HUES6 (cell line): ENCODE measurements at regions not wholly inside any gene's neighbourhood (a gene's known extent, or its start where the extent isn't known, plus 50 kb on each side); places are given as distances from the start of the nearest gene placed in this dataset.

Experiments used
- H3K27ac ChIP-seq: 2 replicates; pipeline ENCODE4 v1.7.0; 2013; ENCODE audit warnings: low read depth, mild to moderate bottlenecking, low read length, inconsistent platforms
- H3K27me3 ChIP-seq: 2 replicates; pipeline ENCODE4 v1.6.1; 2013; ENCODE audit warnings: low read length; ENCODE audit not compliant: control insufficient read depth, insufficient read depth
- H3K36me3 ChIP-seq: 2 replicates; pipeline ENCODE4 v1.6.1; 2013; ENCODE audit warnings: low read length; ENCODE audit not compliant: control insufficient read depth, insufficient read depth
- H3K4me1 ChIP-seq: 2 replicates; pipeline ENCODE4 v1.6.1; 2013; ENCODE audit warnings: low read length; ENCODE audit not compliant: control insufficient read depth, insufficient read depth
- H3K4me3 ChIP-seq: 2 replicates; pipeline ENCODE4 v1.5.1; 2013; ENCODE audit warnings: low read depth, low read length
- H3K9ac ChIP-seq: one replicate; pipeline ENCODE4 v1.6.1; 2013; ENCODE audit warnings: mild to moderate bottlenecking, low read length
- H3K9me3 ChIP-seq: 2 replicates; pipeline ENCODE4 v1.6.1; 2013; ENCODE audit warnings: low read depth, low read length; ENCODE audit not compliant: control insufficient read depth, insufficient read depth

GRCh38 chr6:144536079-144536478 is 250.9 kb downstream of the UTRN start:
- peaks cover 5% of the 10 kb centered on the region for H3K36me3 ChIP-seq
- H3K4me3 ChIP-seq = no peak overlapping the region
- H3K4me1 ChIP-seq = no peaks in the 10 kb centered on the region
- H3K9me3 ChIP-seq = no peaks in the 10 kb centered on the region
- H3K27me3 ChIP-seq = no peaks in the 10 kb centered on the region
- H3K27ac ChIP-seq = no peak overlapping the region
- H3K9ac ChIP-seq = no peak overlapping the region

- H3K9me3 ChIP-seq = no peaks in the 10 kb centered on the region
- no peak overlapping the region for H3K27ac ChIP-seq
- H3K27me3 ChIP-seq = no peaks in the 10 kb centered on the region
- no peak overlapping the region for H3K9ac ChIP-seq
- peaks cover 6% of the 10 kb centered on the region; the same call in 1 of the 2 replicates for H3K4me1 ChIP-seq
- no peak overlapping the region for H3K4me3 ChIP-seq
- peaks cover 10% of the 10 kb centered on the region for H3K36me3 ChIP-seq
Observed at GRCh38 chr6:144543006-144543871, 258.1 kb downstream of the UTRN start.

GRCh38 chr6:144544266-144544830 is 259.2 kb downstream of the UTRN start:
- H3K4me1 ChIP-seq = peaks cover 6% of the 10 kb centered on the region; the same call in 1 of the 2 replicates
- no peak overlapping the region for H3K4me3 ChIP-seq
- H3K9ac ChIP-seq = no peak overlapping the region
- no peaks in the 10 kb centered on the region for H3K9me3 ChIP-seq
- no peak overlapping the region for H3K27ac ChIP-seq
- no peaks in the 10 kb centered on the region for H3K27me3 ChIP-seq
- peaks cover 6% of the 10 kb centered on the region for H3K36me3 ChIP-seq

- H3K9me3 ChIP-seq = no peaks in the 10 kb centered on the region
Observed at GRCh38 chr6:144546807-144547206, 261.7 kb downstream of the UTRN start.

GRCh38 chr6:144547409-144547808 is 262.3 kb downstream of the UTRN start:
- Histone ChIP-seq H3K9ac (no peak overlapping the region), H3K4me1 (peaks cover 6% of the 10 kb centered on the region; the same call in 1 of the 2 replicates), H3K27me3 (no peaks in the 10 kb centered on the region), H3K27ac (no peak overlapping the region), H3K9me3 (no peaks in the 10 kb centered on the region), H3K4me3 (no peak overlapping the region), H3K36me3 (peaks cover 13% of the 10 kb centered on the region)

More at GRCh38 chr6:144546807-144547206, 261.7 kb downstream of the UTRN start:
- no peak overlapping the region for H3K27ac ChIP-seq
- H3K4me3 ChIP-seq = no peak overlapping the region
- no peak overlapping the region for H3K9ac ChIP-seq
- peaks cover 6% of the 10 kb centered on the region; the same call in 1 of the 2 replicates for H3K4me1 ChIP-seq
- peaks cover 13% of the 10 kb centered on the region for H3K36me3 ChIP-seq
- H3K27me3 ChIP-seq = no peaks in the 10 kb centered on the region

GRCh38 chr6:144548536-144548935 is 263.4 kb downstream of the UTRN start:
- H3K27me3 ChIP-seq = no peaks in the 10 kb centered on the region
- H3K27ac ChIP-seq = no peak overlapping the region
- H3K36me3 ChIP-seq = peaks cover 10% of the 10 kb centered on the region
- no peak overlapping the region for H3K9ac ChIP-seq
- H3K4me3 ChIP-seq = no peak overlapping the region
- H3K4me1 ChIP-seq = no peaks in the 10 kb centered on the region
- no peaks in the 10 kb centered on the region for H3K9me3 ChIP-seq

- no peak overlapping the region for H3K9ac ChIP-seq
- H3K4me1 ChIP-seq = no peaks in the 10 kb centered on the region
- H3K4me3 ChIP-seq = no peak overlapping the region
- H3K27ac ChIP-seq = no peak overlapping the region
- H3K9me3 ChIP-seq = no peaks in the 10 kb centered on the region
- peaks cover 10% of the 10 kb centered on the region for H3K36me3 ChIP-seq
- H3K27me3 ChIP-seq = no peaks in the 10 kb centered on the region
Observed at GRCh38 chr6:144549837-144550747, 265.0 kb downstream of the UTRN start.

- H3K4me3 ChIP-seq = no peak overlapping the region
- no peak overlapping the region for H3K9ac ChIP-seq
- H3K36me3 ChIP-seq = peaks cover 14% of the 10 kb centered on the region
- H3K9me3 ChIP-seq = no peaks in the 10 kb centered on the region
- H3K27ac ChIP-seq = no peak overlapping the region
- H3K4me1 ChIP-seq = no peaks in the 10 kb centered on the region
- no peaks in the 10 kb centered on the region for H3K27me3 ChIP-seq
Observed at GRCh38 chr6:144551339-144551738, 266.2 kb downstream of the UTRN start.

GRCh38 chr6:144555066-144555465 is 269.9 kb downstream of the UTRN start:
- no peak overlapping the region for H3K9ac ChIP-seq
- H3K4me1 ChIP-seq = no peaks in the 10 kb centered on the region; the same call in 1 of the 2 replicates
- no peak overlapping the region for H3K4me3 ChIP-seq
- peaks cover 19% of the 10 kb centered on the region for H3K36me3 ChIP-seq
- no peak overlapping the region for H3K27ac ChIP-seq
- no peaks in the 10 kb centered on the region for H3K27me3 ChIP-seq
- H3K9me3 ChIP-seq = no peaks in the 10 kb centered on the region

GRCh38 chr6:144559865-144560593 is 274.9 kb downstream of the UTRN start:
- Histone ChIP-seq H3K27ac (no peak overlapping the region), H3K4me1 (no peaks in the 10 kb centered on the region; the same call in 1 of the 2 replicates), H3K9ac (no peak overlapping the region), H3K4me3 (no peak overlapping the region), H3K36me3 (peaks cover 13% of the 10 kb centered on the region), H3K27me3 (no peaks in the 10 kb centered on the region), H3K9me3 (no peaks in the 10 kb centered on the region)
